GM19043 (cell line): ENCODE measurements at regions not wholly inside any gene's neighbourhood (a gene's known extent, or its start where the extent isn't known, plus 50 kb on each side); places are given as distances from the start of the nearest gene placed in this dataset.

Experiments used
- ATAC-seq: cut with Tn5 transposase; IDR thresholded peaks from one replicate; pipeline ENCODE4 v1.9.1; 2021; ENCODE audit warnings: low read depth; ENCODE audit not compliant: unreplicated experiment

GRCh38 chr5:54370982-54371381 is 60.6 kb upstream of the ARL15 start:
- ATAC-seq: no peak

GRCh38 chr5:54367844-54368243 is 57.5 kb upstream of the ARL15 start:
- ATAC-seq: no peak

GRCh38 chr5:54366707-54367106 is 56.3 kb upstream of the ARL15 start:
- no peak for ATAC-seq

- no peak for ATAC-seq
These were observed 53.3 kb upstream of the ARL15 start for GRCh38 chr5:54363669-54364068.

- no peak for ATAC-seq
These were observed 52.7 kb upstream of the ARL15 start for GRCh38 chr5:54362992-54363625.

GRCh38 chr5:54362434-54362833 is 52.1 kb upstream of the ARL15 start:
- no peak for ATAC-seq

- ATAC-seq: no peak
These were observed 51.5 kb upstream of the ARL15 start for GRCh38 chr5:54361691-54362411.

GRCh38 chr5:54360925-54361662 is 50.7 kb upstream of the ARL15 start:
- no peak for ATAC-seq
